Cortex of kidney (tissue), 1 donor: ENCODE measurements at regions not wholly inside any gene's neighbourhood (a gene's known extent, or its start where the extent isn't known, plus 50 kb on each side); places are given as distances from the start of the nearest gene placed in this dataset.
"Not testable (repeated sequence)": the region's sequence is repeated elsewhere in the genome, so short reads cannot be mapped to it uniquely, and the experiment has no call there.

Source experiments
- DNase-seq: peaks from one replicate; lab custom pipeline; 2025; lab: John Stamatoyannopoulos, UW

DNA sequence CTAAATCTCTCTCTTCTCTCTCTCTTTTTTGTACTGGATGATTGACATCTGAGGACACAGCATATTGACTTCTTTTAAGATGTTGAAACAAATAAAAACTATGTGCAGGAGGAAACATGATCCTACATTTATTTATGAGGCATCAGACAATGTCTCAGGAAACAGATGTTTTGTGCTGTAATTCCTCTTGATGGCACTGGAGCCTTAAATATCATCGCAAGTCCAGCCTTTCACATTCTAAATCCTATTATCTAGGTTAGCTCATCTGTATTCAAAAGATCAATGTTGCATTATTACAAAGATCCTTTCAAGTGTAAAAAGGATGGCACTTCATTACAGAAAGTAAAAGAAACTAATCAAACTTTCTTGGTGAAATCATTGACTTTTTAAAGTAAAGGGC, 63.9 kb downstream of the MAT2B start:
- DNase-seq, result no peak

DNA sequence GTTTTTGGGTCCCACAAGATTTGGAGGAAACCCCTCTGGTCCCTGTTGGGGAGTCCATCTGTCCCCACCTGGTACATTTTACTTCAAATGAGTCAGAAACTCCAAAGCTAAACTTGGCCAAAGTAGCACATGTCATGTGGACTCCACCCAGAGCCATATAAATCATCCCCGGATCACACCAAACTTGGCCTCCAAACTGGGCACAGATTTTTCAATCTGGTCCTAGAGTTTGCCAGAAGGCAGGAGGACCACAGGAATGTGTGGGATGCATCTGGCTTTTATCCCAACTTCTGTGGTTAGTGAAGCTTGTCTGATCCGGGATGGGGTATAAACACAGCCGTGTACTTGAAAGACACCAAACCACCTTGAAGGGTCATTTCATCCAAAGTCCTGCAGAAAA, 66.3 kb downstream of the MAT2B start:
- no peak for DNase-seq

DNA sequence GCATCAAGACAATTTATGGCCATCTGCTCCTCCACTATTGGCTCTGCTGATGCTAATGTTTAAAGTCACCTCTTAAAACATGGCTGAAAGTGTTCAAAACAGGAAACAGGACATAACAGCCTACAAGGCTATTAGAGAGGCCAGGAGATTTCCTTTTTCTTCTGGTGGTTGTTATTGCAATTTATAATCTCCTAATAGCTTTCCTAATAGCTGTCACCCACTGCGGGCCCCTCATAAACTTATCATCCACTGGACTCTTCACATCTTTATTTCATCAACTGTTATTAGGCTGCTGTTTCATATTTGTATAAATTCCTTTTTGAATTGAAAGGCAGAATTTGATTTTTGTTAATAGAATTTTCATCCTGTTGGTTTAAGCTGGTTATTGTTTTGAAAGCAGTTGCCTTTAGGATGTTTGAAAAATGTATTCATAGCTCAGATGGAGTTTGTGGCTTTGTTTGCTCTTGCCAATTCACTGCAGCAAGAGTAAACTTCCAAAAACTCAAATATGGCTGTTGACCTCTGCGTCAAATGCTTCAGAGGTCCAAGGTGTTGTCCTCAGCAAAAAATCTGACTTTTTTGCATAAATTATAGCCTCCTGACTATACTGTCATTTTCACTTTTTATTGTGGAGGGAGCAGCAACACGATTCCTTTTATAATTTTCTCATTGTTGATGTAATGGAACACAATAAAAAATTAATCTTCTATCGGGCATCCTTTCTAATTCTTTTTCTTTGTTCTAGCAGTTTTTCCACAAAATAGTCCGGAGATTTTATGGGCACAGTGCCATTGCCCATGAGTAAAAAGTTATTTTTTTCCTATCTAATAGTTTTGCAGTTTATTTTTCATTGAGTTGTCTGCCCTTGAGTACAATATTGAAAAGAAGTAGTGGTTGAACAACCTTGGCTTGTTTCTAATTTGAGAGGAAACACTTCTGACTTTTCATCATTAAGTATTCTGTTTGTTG, 69.3 kb downstream of the MAT2B start:
- no peak for DNase-seq

DNA sequence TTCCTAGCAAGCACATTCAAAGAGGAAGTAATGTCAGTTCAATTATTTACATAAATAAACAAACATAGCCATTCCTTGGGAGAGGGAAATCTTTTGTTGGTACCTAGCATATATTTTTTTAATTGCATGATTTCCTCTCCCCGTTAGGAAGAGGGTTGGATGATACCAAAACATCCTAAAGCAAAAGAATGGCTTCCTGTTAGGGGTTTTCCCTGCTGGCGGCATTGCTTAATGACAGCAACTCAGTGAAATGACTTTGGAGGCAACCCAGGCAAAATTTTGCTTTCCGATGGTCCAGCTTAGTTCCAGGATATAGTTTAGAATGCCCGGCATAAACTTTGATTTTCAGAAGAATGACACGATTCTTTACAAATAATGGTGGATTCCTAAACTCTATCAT, 73.2 kb downstream of the MAT2B start:
- DNase-seq, result no peak

DNA sequence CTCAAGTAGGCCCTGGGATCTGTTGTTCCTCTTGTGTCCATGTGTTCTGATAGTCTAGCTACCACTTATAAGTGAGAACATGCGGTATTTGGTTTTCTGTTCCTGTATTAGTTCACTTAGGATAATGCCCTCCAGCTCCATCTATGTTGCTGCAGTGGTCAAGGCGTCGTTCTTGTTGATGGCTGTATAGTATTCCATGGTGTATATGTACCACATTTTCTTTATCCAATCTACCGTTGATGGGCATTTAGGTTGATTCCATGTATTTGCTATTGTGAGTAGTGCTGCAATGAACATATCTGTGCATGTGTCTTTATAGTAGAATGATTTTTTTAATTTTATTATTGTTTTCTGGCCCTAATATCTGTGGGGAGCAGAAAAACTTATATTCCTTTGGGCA, 74.3 kb downstream of the MAT2B start:
- no peak for DNase-seq

DNA sequence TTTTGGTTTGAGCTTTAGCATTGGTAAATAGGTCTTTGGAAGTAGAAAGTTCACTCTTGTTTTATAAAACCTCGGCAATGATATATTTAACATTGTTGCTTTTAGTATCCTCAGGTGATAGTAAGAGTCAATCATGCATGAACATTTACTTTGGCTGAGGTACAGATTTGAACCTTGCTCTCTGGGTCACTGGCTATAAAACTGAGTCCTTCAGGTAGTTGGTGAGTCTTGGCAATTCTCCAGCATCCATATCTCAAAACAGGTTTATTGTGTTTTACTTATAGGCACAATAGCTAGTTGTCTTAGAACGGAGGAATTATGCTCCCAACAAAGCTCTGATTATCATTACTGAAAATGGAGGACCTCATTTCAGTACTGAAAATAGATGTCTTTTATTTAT, 75.1 kb downstream of the MAT2B start:
- DNase-seq, result no peak

DNA sequence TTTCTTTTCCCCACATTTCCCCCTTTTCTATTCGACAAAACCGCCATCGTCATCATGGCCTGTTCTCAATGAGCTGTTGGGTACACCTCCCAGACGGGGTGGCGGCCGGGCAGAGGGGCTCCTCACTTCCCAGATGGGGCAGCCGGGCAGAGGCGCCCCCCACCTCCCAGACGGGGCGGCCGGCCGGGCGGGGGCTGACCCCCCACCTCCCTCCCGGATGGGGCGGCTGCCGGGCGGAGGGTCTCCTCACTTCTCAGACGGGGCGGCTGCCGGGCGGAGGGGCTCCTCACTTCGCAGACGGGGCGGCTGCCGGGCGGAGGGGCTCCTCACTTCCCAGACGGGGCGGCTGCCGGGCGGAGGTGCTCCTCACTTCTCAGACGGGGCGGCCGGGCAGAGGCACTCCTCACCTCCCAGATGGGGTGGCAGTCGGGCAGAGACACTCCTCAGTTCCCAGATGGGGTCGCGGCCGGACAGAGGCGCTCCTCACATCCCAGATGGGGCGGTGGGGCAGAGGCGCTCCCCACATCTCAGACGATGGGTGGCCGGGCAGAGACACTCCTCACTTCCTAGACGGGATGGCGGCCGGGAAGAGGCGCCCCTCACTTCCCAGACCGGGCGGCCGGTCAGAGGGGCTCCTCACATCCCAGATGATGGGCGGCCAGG, 78.2 kb downstream of the MAT2B start:
- not testable (repeated sequence) for DNase-seq

DNA sequence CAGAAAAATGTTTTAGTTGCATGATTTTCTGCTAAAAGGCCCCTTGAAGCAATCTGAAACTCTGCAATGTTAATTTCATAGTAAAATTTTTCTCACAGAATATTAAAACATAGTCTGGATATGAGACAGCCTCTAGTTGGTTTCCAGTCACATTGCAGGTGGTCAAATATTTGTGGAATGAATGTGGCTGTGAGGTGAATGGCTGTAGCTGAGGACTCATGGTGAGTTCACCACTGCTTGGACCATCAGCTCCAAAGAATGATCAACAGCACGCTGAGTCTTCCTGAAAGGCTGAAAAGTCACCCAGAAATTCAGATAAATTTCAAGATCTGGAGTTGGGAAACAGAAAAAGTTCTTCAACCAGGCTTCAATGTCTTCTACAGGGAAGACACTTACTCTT, 79.8 kb downstream of the MAT2B start:
- no peak for DNase-seq

DNA sequence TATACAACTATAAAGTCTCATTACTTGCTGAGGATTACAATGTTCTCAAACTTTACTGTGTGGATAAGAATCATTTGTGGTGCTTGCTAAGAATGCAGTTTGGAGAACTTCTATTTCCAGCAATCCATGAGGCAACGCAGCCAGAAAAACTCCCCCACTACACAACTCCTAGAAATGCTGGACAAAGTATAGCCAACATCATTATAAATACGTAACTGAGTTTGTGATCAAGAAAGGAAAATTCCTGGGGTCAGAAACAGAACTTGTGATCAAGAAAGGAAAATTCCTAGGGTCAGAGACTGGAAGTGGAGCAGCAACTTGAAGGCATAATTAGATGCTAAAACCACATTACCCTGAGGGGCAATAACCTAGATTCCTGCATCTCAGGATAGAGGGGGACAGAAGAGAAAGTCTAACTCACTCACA, 81.1 kb downstream of the MAT2B start:
- no peak for DNase-seq

DNA sequence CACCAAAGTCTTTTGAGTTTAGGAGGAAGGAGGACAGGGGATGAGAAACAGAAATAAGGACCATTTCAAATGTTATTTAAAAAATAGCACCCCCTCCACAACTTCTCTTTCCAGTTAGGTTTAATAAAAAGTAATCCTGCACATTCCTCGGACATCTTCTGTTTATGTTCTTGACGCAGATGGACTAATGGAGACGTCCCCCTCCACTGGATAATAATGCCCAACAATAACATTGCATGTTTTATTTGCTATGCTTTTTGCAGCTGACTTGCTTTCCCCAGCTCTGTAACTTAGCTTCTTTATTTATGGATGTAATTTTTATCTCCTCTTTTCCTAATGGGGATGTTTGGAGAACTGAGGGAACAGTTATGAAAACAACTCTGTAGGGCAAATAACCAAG, 89.5 kb downstream of the MAT2B start:
- DNase-seq, result no peak

DNA sequence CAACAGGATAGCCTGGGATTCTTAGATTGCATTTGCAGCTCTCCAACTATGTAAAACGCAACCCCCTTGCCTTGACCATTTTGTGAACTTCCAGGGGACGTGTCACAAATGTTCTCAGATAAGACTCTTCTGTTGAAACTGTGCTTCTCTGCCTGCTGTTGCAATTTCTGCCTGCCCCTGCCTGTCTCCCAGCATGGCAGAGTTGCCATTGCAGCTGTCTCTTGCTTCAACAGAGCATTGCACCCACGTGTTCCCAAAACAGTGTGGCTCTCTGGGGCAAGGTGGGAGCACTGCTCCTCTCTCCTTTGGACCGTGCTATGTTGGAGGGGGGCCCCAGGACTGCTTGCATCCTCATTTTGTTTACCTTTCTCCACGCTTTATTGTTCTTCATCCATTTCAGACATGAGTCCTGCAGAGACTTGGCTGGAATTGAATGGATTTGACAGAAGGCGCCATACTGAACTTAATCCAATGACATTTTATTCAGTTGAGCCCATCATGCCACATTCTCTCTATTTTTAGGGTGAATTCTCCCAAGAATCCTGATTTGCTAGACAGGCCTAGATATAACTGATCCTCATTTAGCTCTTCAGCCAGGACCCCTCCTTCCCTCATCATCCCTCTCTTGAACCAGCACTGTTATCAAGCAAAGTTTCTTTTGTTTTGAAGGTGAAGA, 90.7 kb downstream of the MAT2B start:
- DNase-seq, result no peak

DNA sequence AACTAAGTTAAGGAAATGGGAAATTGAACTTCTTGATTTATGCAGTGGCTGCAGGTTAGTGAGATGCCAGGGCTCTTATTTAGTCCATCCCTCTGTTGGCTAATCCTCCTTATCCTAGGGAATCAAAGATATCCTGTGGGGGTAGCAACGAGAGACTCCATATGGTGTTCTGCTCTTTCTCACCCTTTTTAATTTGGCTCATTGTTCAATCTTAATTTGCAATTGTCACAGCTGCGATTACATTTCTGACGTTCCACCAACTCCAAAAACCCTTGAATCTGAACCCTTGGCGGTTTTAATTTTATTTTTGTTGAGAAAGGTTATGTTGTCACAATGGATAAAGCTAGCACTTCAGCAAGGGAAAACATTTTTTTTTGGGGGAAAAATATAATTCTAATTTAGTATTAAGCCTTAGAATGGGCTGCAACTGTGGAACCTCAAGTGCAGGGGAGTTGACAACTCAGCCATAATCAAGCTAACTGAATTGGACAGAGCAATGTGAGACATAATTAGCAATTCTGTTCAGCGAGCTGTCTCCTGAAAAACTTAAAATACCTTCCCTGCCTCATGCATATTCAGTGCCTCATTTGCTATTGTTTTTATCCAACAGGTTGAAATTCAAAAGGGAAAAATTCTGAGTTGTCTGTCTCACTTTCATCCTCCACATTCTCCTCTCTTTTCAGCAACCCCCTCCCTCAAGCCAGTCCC, 91.3 kb downstream of the MAT2B start:
- no peak for DNase-seq

DNA sequence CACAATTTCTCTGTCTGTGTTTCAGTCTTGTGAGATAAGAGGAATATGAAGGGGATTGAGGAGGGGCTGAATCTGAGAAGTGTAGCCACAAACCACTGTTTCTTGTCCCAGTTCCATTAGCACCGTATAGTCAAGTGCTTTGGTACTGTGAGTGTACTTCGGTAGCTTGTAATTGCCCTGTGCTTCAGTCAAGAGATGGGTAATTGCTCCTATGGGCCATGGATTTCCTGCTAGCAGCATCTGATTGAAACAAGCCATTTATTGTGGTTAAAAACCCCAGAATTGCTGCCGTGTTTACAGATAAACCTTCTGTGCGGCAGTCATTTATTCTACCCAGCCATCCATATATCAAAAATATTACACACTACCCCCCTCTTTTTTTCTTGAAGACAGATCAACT, 98.6 kb downstream of the MAT2B start:
- no peak for DNase-seq

DNA sequence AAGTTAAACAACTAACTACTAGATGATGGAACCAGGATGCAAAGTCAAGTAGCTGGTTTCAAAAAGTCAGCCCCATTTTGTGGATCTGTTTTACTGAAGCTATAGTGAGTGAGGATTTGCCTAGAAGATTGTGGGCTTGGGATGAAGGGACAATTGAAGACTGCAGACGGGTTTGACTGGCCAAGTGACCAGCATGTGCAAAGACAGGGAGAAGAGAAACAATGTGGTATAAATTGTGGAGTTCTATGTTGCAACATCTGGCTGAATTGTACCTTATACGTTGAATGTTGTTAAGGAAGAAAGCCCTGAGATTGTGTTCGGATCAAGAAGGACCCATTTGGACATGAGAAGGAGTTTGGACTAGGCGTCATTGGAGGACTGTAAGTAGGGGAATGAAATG, 101.8 kb downstream of the MAT2B start:
- no peak for DNase-seq

DNA sequence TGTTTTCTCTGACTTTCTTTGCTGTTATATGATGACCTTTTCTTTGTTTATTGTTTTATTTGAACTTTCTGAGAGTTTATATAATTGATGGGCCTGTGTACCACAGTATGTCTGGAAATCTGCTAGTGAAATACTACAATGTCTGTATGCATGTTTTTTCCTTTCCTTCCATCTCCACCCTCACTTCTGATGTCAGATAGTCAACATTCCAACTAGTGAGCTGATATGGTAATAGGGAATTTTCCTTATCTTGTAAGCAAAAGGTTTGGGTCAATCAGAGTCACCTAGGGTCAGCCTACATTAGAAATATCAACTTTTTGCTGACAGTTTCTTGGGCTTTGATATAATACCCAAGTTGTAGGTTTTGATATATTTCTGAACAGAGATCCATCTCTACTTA, 103.2 kb downstream of the MAT2B start:
- no peak for DNase-seq

DNA sequence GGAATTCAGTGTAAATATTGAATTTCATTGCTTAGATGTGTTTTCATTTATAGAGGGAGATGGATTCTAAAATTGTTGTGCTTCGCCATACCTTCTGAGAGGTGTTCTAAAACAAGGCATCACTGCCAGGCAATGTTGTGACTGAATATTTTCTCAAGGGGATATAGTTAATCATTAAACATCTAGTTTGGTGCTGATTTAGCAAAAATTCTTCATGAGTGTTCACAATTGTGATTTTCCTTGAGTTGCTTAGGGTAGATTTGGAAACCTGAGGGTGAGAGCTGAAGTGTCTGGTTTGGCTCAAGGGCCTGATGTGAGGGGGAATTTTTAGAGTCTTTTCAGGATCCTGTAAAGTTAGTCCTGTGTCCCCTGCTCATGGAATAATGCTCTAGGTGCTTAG, 104.5 kb downstream of the MAT2B start:
- no peak for DNase-seq

DNA sequence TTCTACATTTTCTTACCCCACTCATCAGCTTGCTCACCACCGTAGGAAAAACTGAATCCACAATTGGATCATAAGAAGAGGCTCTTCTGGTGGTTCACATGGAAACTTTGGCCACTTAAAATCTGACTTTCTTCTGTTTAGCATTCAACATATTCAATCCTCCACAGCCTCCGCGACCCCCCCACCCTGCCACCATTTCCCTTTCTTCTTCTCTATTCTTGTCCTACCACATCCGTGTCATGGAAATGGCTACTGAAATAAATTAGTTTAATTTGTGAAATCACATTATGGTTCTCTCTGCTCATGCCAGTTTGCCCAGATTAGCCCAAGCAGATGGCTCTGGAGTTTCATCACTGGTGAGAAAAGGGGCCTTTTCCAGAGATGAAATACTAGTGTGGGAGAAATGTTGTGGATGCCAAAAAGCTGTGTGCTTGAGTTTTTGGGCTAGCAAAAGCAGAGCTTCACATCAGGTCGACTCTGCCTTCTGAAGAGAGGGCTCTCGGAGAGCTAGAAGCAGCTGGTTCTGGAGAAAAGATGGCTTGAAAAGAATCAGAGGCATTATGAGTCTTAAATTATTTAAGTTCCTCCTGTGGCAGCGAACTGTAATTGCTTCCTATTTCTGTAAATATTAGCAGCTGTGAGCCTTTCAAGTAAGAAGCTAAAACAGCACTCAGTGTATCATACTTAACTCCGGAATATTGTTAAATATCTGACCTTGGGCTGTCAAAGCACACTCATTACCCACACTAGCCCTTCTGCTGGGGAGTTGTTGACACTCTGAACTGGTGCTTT, 107.1 kb downstream of the MAT2B start:
- no peak for DNase-seq

DNA sequence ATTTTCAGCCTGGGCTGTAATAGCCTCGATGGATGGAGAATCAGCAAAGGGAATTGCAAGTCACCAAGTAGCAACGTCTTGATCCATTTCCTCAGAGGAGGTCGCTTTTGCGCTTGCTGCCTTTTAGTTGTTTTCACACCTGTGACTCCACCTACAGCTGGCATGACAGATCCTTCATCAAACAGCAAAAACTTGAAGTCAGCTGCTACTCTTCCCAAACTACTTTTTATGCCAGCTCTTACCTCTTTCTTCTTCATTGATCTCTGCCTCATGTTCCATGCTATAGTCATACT, 107.7 kb downstream of the MAT2B start:
- no peak for DNase-seq

DNA sequence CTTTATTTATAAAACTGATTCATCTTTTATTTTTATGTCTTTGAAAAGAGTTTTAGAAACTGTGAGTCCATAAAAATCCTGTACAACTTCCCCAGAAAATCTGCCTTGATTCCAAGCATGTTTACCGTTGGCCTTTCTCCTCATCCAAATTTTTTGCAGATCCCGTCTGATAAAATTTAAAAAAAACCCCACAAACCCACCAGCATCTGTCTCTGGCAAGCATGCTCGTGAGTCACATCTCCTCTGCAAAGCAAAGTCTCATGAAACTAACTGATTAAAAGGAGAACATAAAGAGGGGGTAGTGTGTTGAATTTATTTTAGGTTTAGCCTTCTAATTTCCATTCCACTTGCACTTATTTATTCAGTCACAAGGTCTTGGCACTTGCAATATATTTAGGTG, 109.4 kb downstream of the MAT2B start:
- DNase-seq, result no peak

DNA sequence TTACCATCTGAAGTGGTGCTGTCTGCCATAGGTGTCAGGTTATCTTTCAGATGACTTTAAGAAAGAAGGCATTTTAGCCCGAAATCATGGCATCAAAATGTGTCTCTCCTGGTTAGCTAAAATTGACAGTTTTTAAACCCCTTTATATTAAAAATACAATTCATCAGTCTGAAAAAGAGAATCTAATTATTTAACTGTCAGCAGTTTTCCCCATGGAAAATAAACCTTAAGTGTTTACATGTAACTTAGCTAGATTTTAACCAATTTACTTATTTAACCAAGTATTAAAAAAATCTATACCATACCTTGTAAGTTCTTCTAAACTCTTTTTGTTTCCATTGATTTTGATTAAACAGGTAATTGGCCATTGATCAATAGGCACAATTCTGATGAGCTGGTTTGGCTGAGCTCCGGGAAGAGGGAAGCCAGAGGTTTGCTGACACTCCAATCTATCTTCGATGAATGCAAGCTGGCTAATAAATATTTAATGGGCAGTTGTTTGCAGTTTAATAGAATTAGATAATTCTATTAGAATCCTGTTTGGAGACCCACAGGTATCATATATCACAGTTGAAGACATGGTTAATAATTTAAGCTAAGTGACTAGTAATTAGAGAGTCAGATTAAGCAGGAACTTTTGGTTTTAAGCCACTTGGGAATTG, 114.0 kb downstream of the MAT2B start:
- no peak for DNase-seq

DNA sequence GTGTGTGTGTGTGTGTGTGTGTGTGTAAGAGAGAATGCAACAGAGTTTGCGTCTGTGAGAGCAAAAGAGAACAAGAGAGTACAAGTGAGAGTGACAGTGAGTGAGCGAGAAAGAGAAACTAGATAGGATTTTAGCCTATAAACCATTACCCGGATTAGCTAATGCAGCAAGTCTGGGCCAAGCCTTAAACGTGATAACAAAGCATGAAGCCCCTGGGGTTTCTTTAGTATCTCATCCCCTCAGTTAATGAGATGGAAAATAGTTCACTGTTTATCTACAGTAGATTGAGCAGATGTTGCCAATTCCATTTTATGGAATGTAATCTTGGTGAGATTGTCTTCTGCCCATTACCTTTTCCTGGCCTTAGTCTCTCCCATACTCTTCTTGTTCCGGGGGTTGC, 114.5 kb downstream of the MAT2B start:
- DNase-seq, result no peak
